GM12878 (cell line): ENCODE measurements at regions not wholly inside any gene's neighbourhood (a gene's known extent, or its start where the extent isn't known, plus 50 kb on each side); places are given as distances from the start of the nearest gene placed in this dataset.

Experiments
- BHLHE40 ChIP-seq, 2 experiments: fragments of 450-650 bp in 1 of 2; IDR thresholded peaks; 2 replicates each; pipeline ENCODE4 v1.6.1; 2011 to 2017; ENCODE audit warnings: low read depth in 2 of 2, borderline replicate concordance in 1 of 2, improper control_type of control experiment in 1 of 2, low read length in 1 of 2, mild to moderate bottlenecking in 1 of 2
- CTCF ChIP-seq, 3 experiments: IDR thresholded peaks in 2 of 3; conservative IDR thresholded peaks in 1 of 3; 2 replicates each; pipeline ENCODE4 v1.5.1; 2011; ENCODE audit warnings: low read depth in 3 of 3, low read length in 3 of 3, mild to moderate bottlenecking in 3 of 3, control low read depth in 2 of 3, moderate library complexity in 2 of 3, inconsistent platforms in 1 of 3, mixed read lengths in 1 of 3; ENCODE audit not compliant: control insufficient read depth in 2 of 3, insufficient read depth in 1 of 3; ENCODE audit errors: extremely low read depth in 1 of 3
- EP300 ChIP-seq, 2 experiments: fragments of 150-350 bp in 1 of 2; IDR thresholded peaks; 2 replicates each; pipeline ENCODE4 v1.6.1; 2011 to 2012; ENCODE audit warnings: low read depth in 2 of 2, low read length in 2 of 2, borderline replicate concordance in 1 of 2, improper control_type of control experiment in 1 of 2, inconsistent platforms in 1 of 2; ENCODE audit not compliant: control insufficient read depth in 1 of 2
- EZH2 ChIP-seq: IDR thresholded peaks from 2 replicates; pipeline ENCODE4 v1.6.1; 2012; ENCODE audit warnings: low read depth, mild to moderate bottlenecking, control low read depth, inconsistent platforms, low read length, borderline replicate concordance; ENCODE audit not compliant: control insufficient read depth
- JUND ChIP-seq: IDR thresholded peaks from 2 replicates; pipeline ENCODE4 v1.6.1; 2012; ENCODE audit warnings: low read depth, mild to moderate bottlenecking, low read length, improper control_type of control experiment, moderate library complexity
- MAX ChIP-seq: IDR thresholded peaks from 2 replicates; pipeline ENCODE4 v1.6.1; 2012; ENCODE audit warnings: low read depth, low read length, improper control_type of control experiment
- MTA3 ChIP-seq: IDR thresholded peaks from 2 replicates; pipeline ENCODE4 v1.6.1; 2012; ENCODE audit warnings: low read length, inconsistent platforms, borderline replicate concordance
- NR2C2 ChIP-seq: IDR thresholded peaks from 2 replicates; pipeline ENCODE4 v1.6.1; 2011; ENCODE audit warnings: borderline replicate concordance, low read depth; ENCODE audit not compliant: control insufficient read depth, insufficient read length
- RBBP5 ChIP-seq: fragments of 200-600 bp; sonication (generic); conservative IDR thresholded peaks from 2 replicates; pipeline ENCODE4 v1.6.1; 2016
- SIX5 ChIP-seq: IDR thresholded peaks from 2 replicates; pipeline ENCODE4 v1.6.1; 2011; ENCODE audit warnings: mild to moderate bottlenecking, low read depth, low read length, moderate library complexity; ENCODE audit not compliant: severe bottlenecking
- SMARCA5 ChIP-seq: fragments of 450-650 bp; IDR thresholded peaks from 2 replicates; pipeline ENCODE4 v1.6.1; 2017; ENCODE audit warnings: mild to moderate bottlenecking
- YY1 ChIP-seq: IDR thresholded peaks from 2 replicates; pipeline ENCODE4 v1.6.1; 2011; ENCODE audit warnings: low read depth, mild to moderate bottlenecking, low read length

GRCh38 chr5:116375926-116376325 is 198.7 kb downstream of the SEMA6A start:
- TF ChIP-seq CTCF (IDR thresholded peaks at IDR 0.05 in 2 of 3, conservative IDR thresholded peaks at IDR 0.05 in 1 of 3; ENCODE audit: control insufficient read depth in 2 of 3, extremely low read depth in 1 of 3, insufficient read depth in 1 of 3, low read depth in 3 of 3, low read length in 3 of 3): no peak
- no peak for TF ChIP-seq RBBP5
- no peak for TF ChIP-seq EP300 (IDR thresholded peaks at IDR 0.05; ENCODE audit: borderline replicate concordance in 1 of 2, control insufficient read depth in 1 of 2, low read depth in 2 of 2, low read length in 2 of 2)
- no peak for TF ChIP-seq EZH2
- TF ChIP-seq SMARCA5: no peak
- TF ChIP-seq BHLHE40 (IDR thresholded peaks at IDR 0.05; ENCODE audit: borderline replicate concordance in 1 of 2, low read depth in 2 of 2, low read length in 1 of 2): no peak
- no peak for TF ChIP-seq JUND
- TF ChIP-seq SIX5: no peak
- no peak for TF ChIP-seq MAX
- TF ChIP-seq NR2C2: no peak
- TF ChIP-seq YY1: no peak
- TF ChIP-seq MTA3: no peak
